Keratinocyte (primary cell): ENCODE measurements at regions not wholly inside any gene's neighbourhood (a gene's known extent, or its start where the extent isn't known, plus 50 kb on each side); places are given as distances from the start of the nearest gene placed in this dataset.

ENCODE experiments used
- DNase-seq: peaks from one replicate; pipeline ENCODE4 v3.0.0-alpha.2; 2011; ENCODE audit warnings: low read depth, missing footprints, low spot score
- FAIRE-seq: peaks from 2 replicates; lab custom pipeline; 2011; peaks lifted over from hg19 to GRCh38; lab: Jason Lieb, UNC
- H2AFZ ChIP-seq: 2 replicates; pipeline ENCODE4 v1.6.0; 2012; ENCODE audit warnings: low read length, control low read depth, inconsistent platforms; ENCODE audit not compliant: control insufficient read depth
- H3K27ac ChIP-seq: 2 replicates; pipeline ENCODE4 v1.5.1; 2011; ENCODE audit warnings: low read length; ENCODE audit not compliant: control insufficient read depth, insufficient read depth
- H3K27me3 ChIP-seq: 3 replicates; pipeline ENCODE4 v1.6.0; 2011; ENCODE audit warnings: low read length; ENCODE audit not compliant: control insufficient read depth, insufficient read depth; ENCODE audit errors: extremely low read depth
- H3K36me3 ChIP-seq, 2 experiments: 2 replicates in 1 of 2; 3 replicates in 1 of 2; pipeline ENCODE4 v1.5.1; 2011; ENCODE audit warnings: low read length in 2 of 2, mild to moderate bottlenecking in 1 of 2; ENCODE audit not compliant: control insufficient read depth in 2 of 2, insufficient read depth in 2 of 2; ENCODE audit errors: extremely low read depth in 1 of 2
- H3K4me1 ChIP-seq: 3 replicates; pipeline ENCODE4 v1.5.1; 2011; ENCODE audit warnings: low read length; ENCODE audit not compliant: control insufficient read depth, insufficient read depth; ENCODE audit errors: extremely low read depth
- H3K4me2 ChIP-seq: 3 replicates; pipeline ENCODE4 v1.6.0; 2011; ENCODE audit warnings: low read depth, low read length; ENCODE audit not compliant: control insufficient read depth, insufficient read depth; ENCODE audit errors: extremely low read depth
- H3K4me3 ChIP-seq, 3 experiments: fragments of 200-600 bp in 1 of 3; sonication (generic) in 1 of 3; 2 replicates in 2 of 3; 3 replicates in 1 of 3; pipeline ENCODE4 v1.5.1; 2011 to 2016; ENCODE audit warnings: low read length in 3 of 3, mild to moderate bottlenecking in 3 of 3, control low read depth in 2 of 3, inconsistent platforms in 1 of 3, low read depth in 1 of 3, mixed read lengths in 1 of 3, mixed run types in 1 of 3, moderate library complexity in 1 of 3; ENCODE audit not compliant: control insufficient read depth in 2 of 3, insufficient read depth in 2 of 3; ENCODE audit errors: extremely low read depth in 1 of 3
- H3K79me2 ChIP-seq: 2 replicates; pipeline ENCODE4 v1.6.0; 2012; ENCODE audit warnings: low read length; ENCODE audit not compliant: control insufficient read depth, insufficient read depth
- H3K9ac ChIP-seq: 3 replicates; pipeline ENCODE4 v1.6.0; 2011; ENCODE audit warnings: low read length; ENCODE audit not compliant: control insufficient read depth, insufficient read depth; ENCODE audit errors: extremely low read depth
- H3K9me1 ChIP-seq: 3 replicates; pipeline ENCODE4 v1.6.0; 2011; ENCODE audit warnings: low read length; ENCODE audit not compliant: control insufficient read depth, insufficient read depth; ENCODE audit errors: extremely low read depth
- H3K9me3 ChIP-seq: 2 replicates; pipeline ENCODE4 v1.5.1; 2012; ENCODE audit warnings: low read depth, low read length; ENCODE audit not compliant: control insufficient read depth
- H4K20me1 ChIP-seq: 3 replicates; pipeline ENCODE4 v1.6.0; 2011; ENCODE audit warnings: low read length; ENCODE audit not compliant: control insufficient read depth, insufficient read depth; ENCODE audit errors: extremely low read depth
- EZH2 ChIP-seq: IDR thresholded peaks from one replicate; pipeline ENCODE4 v1.6.1; 2012; ENCODE audit warnings: inconsistent platforms, mild to moderate bottlenecking, low read length, moderate library complexity
- dilution Hi-C: fragments of 300-500 bp; cut with MboI; formaldehyde crosslinking; loops from one replicate; pipeline ENCODE4 v1.7.0; 2020; ENCODE audit warnings: low sequenced_read_pairs; ENCODE audit not compliant: extremely low pct_ligation_motif_present
- TF ChIP-seq, protein P1 (sequence below), 3 experiments: IDR thresholded peaks in 1 of 3; conservative IDR thresholded peaks in 1 of 3; optimal IDR thresholded peaks in 1 of 3; 2 replicates in 2 of 3; 3 replicates in 1 of 3; pipeline versions ENCODE3 to v1.5.1; 2011; ENCODE audit warnings: low read length in 3 of 3, mild to moderate bottlenecking in 3 of 3, moderate library complexity in 2 of 3, control low read depth in 1 of 3, inconsistent platforms in 1 of 3; ENCODE audit not compliant: insufficient read depth in 2 of 3; ENCODE audit errors: extremely low read depth in 1 of 3

DNA sequence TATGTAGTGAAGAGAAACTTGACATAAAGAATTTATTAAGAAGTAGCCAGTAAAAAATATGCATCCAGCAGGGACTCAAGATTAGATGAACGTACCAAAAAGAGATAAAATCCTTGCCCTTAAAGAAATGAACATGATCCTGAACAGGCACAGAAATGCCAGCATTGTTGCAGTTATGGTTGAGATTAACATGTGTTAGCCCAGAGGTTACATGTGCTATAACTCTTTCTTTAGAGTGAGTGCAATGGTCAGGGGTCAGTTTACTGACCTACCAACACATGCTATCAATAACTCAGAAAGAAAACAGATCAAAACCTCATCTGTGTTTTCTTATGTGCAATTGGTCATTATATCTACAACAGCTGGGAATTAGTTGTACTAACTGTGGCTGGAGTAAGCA, 166.1 kb upstream of the NDST3 start:
- H3K79me2 ChIP-seq, result no peaks in the 10 kb centered on the region
- H3K27ac ChIP-seq, result no peak overlapping the region
- no peaks in the 10 kb centered on the region for H3K36me3 ChIP-seq
- H3K27me3 ChIP-seq, result no peaks in the 10 kb centered on the region
- H4K20me1 ChIP-seq, result no peaks in the 10 kb centered on the region
- no peak overlapping the region for H3K4me2 ChIP-seq
- FAIRE-seq (no peak), DNase-seq (no peak)
- no peak overlapping the region for H3K9ac ChIP-seq
- H3K4me1 ChIP-seq, result no peaks in the 10 kb centered on the region
- TF ChIP-seq, protein P1, sequence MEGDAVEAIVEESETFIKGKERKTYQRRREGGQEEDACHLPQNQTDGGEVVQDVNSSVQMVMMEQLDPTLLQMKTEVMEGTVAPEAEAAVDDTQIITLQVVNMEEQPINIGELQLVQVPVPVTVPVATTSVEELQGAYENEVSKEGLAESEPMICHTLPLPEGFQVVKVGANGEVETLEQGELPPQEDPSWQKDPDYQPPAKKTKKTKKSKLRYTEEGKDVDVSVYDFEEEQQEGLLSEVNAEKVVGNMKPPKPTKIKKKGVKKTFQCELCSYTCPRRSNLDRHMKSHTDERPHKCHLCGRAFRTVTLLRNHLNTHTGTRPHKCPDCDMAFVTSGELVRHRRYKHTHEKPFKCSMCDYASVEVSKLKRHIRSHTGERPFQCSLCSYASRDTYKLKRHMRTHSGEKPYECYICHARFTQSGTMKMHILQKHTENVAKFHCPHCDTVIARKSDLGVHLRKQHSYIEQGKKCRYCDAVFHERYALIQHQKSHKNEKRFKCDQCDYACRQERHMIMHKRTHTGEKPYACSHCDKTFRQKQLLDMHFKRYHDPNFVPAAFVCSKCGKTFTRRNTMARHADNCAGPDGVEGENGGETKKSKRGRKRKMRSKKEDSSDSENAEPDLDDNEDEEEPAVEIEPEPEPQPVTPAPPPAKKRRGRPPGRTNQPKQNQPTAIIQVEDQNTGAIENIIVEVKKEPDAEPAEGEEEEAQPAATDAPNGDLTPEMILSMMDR (optimal IDR thresholded peaks at IDR 0.05 in 1 of 3, IDR thresholded peaks at IDR 0.05 in 1 of 3, conservative IDR thresholded peaks at IDR 0.05 in 1 of 3; ENCODE audit: extremely low read depth in 1 of 3, insufficient read depth in 2 of 3, low read length in 3 of 3), result no peak
- no peak for TF ChIP-seq EZH2
- no peaks in the 10 kb centered on the region for H3K9me1 ChIP-seq
- H2AFZ ChIP-seq, result no peak overlapping the region
- dilution Hi-C loops, result no loop called here
- H3K9me3 ChIP-seq, result no peaks in the 10 kb centered on the region
- H3K4me3 ChIP-seq, result no peak overlapping the region

- no peaks in the 10 kb centered on the region for H3K79me2 ChIP-seq
Observed at GRCh38 chr4:117873779-117874178, 160.5 kb upstream of the NDST3 start.

More at GRCh38 chr4:117873779-117874178, 160.5 kb upstream of the NDST3 start:
- H3K4me3 ChIP-seq, result no peak overlapping the region
- H3K9me1 ChIP-seq, result no peaks in the 10 kb centered on the region
- dilution Hi-C loops, result no loop called here
- no peak for FAIRE-seq
- H3K9me3 ChIP-seq, result no peaks in the 10 kb centered on the region
- no peak overlapping the region for H3K9ac ChIP-seq
- no peak overlapping the region for H2AFZ ChIP-seq
- no peaks in the 10 kb centered on the region for H3K36me3 ChIP-seq
- H3K4me2 ChIP-seq, result no peak overlapping the region
- no peak overlapping the region for H3K27ac ChIP-seq
- no peak for DNase-seq
- no peaks in the 10 kb centered on the region for H3K4me1 ChIP-seq
- no peaks in the 10 kb centered on the region for H3K27me3 ChIP-seq
- no peak for TF ChIP-seq EZH2
- TF ChIP-seq, protein P1 (optimal IDR thresholded peaks at IDR 0.05 in 1 of 3, IDR thresholded peaks at IDR 0.05 in 1 of 3, conservative IDR thresholded peaks at IDR 0.05 in 1 of 3; ENCODE audit: extremely low read depth in 1 of 3, insufficient read depth in 2 of 3, low read length in 3 of 3), result no peak
- no peaks in the 10 kb centered on the region for H4K20me1 ChIP-seq
